ENCODE measurements at regions not wholly inside any gene's neighbourhood (a gene's known extent, or its start where the extent isn't known, plus 50 kb on each side); places are given as distances from the start of the nearest gene placed in this dataset.

DNA sequence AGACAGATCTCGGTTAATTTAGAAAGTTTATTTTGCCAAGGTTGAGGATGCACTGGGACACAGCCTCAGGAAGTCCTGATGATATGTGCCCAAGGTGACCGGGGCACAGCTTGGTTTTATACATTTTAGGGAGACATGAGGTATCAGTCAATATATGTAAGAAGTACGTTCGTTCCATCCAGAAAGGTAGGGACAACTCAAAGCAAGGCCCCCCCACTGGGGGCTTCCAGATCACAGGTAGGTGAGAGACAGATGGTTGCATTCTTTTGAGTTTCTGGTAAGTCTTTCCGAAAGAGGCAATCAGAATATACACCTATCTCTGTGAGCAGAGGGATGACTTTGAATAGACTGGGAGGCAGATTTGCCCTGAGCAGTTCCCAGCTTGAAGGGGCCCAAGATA is 60.4 kb upstream of the VTCN1 start:
- no peak for ATAC-seq
- TF ChIP-seq ISL1 (CRISPR knock-in tag; IDR thresholded peaks at IDR 0.05): no peak
- TF ChIP-seq, protein P1, sequence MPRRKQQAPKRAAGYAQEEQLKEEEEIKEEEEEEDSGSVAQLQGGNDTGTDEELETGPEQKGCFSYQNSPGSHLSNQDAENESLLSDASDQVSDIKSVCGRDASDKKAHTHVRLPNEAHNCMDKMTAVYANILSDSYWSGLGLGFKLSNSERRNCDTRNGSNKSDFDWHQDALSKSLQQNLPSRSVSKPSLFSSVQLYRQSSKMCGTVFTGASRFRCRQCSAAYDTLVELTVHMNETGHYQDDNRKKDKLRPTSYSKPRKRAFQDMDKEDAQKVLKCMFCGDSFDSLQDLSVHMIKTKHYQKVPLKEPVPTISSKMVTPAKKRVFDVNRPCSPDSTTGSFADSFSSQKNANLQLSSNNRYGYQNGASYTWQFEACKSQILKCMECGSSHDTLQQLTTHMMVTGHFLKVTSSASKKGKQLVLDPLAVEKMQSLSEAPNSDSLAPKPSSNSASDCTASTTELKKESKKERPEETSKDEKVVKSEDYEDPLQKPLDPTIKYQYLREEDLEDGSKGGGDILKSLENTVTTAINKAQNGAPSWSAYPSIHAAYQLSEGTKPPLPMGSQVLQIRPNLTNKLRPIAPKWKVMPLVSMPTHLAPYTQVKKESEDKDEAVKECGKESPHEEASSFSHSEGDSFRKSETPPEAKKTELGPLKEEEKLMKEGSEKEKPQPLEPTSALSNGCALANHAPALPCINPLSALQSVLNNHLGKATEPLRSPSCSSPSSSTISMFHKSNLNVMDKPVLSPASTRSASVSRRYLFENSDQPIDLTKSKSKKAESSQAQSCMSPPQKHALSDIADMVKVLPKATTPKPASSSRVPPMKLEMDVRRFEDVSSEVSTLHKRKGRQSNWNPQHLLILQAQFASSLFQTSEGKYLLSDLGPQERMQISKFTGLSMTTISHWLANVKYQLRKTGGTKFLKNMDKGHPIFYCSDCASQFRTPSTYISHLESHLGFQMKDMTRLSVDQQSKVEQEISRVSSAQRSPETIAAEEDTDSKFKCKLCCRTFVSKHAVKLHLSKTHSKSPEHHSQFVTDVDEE (CRISPR knock-in tag; IDR thresholded peaks at IDR 0.05): no peak

DNA sequence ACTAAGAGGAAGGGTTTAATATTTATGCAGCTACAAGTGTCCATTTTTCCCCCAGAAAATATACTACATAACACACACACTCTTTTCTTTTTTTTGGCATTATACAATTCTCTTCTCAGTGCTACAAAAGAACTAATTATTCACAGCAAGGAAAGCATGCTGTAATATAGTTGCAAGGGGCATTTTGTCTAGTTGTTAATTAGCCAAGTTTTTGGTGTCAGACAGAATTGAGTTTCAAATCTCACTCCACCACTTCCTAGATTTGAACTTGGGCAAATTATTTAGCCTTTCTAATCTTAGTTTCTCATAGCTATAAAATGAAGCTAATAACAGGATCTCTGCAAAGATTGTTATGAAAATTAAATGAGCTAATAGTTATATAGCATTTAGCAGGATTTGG is 60.0 kb upstream of the VTCN1 start:
- TF ChIP-seq ZNF565 (CRISPR knock-in tag; conservative IDR thresholded peaks at IDR 0.05; ENCODE audit: low read depth) (no peak), ARNTL (CRISPR knock-in tag; IDR thresholded peaks at IDR 0.05; ENCODE audit: borderline replicate concordance, low read depth) (no peak), TOX (CRISPR knock-in tag; IDR thresholded peaks at IDR 0.05; ENCODE audit: borderline replicate concordance) (no peak), SNAI2 (CRISPR knock-in tag; IDR thresholded peaks at IDR 0.05) (no peak), ESRRG (CRISPR knock-in tag; IDR thresholded peaks at IDR 0.05) (no peak)
- TF ChIP-seq, protein P2, sequence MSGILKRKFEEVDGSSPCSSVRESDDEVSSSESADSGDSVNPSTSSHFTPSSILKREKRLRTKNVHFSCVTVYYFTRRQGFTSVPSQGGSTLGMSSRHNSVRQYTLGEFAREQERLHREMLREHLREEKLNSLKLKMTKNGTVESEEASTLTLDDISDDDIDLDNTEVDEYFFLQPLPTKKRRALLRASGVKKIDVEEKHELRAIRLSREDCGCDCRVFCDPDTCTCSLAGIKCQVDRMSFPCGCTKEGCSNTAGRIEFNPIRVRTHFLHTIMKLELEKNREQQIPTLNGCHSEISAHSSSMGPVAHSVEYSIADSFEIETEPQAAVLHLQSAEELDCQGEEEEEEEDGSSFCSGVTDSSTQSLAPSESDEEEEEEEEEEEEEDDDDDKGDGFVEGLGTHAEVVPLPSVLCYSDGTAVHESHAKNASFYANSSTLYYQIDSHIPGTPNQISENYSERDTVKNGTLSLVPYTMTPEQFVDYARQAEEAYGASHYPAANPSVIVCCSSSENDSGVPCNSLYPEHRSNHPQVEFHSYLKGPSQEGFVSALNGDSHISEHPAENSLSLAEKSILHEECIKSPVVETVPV (CRISPR knock-in tag; IDR thresholded peaks at IDR 0.05): no peak
- no peak for ATAC-seq

DNA sequence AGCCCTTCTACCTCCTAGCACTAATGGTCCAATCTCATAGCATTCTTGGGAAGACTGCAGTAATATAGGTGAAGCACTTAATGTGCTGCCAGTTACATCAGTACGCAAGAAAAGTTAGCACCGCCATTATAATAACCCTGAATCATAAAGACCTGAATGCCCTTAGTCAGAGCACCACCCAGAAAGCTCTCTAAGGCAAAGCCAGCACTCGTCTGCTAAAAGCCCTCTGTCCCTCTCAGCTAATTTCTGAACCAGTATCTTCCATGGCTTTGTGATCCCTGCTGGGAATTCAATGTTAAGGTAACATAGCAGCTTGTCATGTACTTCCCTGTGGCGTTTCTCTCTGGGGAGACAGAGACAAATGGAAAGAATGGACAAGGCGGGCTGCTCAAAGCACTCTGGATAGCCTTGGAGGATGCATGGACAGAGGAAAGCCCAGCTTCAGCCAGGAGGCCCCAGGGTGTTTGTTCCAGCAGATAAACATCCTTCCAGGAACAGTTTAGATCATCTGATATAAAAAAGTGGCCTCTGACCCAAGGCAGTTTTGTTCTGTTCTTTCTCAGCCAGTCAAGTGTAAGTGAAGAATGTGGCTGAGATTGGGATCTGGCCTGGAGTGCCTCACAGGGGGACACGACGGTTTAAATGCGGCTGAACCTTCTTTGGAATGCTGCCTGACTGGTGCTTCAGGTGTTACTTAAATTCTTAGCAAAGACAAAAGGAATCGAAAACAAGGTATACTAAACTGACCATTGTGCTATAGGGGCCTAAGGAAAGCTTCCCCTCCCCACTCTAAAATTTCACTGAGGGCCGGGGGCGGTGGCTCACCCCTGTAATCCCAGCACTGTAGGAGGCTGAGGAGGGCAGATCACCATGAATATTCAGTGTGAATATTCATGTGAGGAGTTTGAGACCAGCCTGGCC is 58.1 kb upstream of the VTCN1 start:
- ATAC-seq: no peak
- no peak for TF ChIP-seq TOX (CRISPR knock-in tag; IDR thresholded peaks at IDR 0.05; ENCODE audit: borderline replicate concordance)
- no peak for TF ChIP-seq CSDC2 (CRISPR knock-in tag; IDR thresholded peaks at IDR 0.05)
- no peak for TF ChIP-seq ZNF8 (CRISPR knock-in tag; IDR thresholded peaks at IDR 0.05)
- TF ChIP-seq TCF4 (CRISPR knock-in tag; IDR thresholded peaks at IDR 0.05; ENCODE audit: borderline replicate concordance): no peak
- no peak for TF ChIP-seq RARB (CRISPR knock-in tag; IDR thresholded peaks at IDR 0.05)
- TF ChIP-seq, protein P3, sequence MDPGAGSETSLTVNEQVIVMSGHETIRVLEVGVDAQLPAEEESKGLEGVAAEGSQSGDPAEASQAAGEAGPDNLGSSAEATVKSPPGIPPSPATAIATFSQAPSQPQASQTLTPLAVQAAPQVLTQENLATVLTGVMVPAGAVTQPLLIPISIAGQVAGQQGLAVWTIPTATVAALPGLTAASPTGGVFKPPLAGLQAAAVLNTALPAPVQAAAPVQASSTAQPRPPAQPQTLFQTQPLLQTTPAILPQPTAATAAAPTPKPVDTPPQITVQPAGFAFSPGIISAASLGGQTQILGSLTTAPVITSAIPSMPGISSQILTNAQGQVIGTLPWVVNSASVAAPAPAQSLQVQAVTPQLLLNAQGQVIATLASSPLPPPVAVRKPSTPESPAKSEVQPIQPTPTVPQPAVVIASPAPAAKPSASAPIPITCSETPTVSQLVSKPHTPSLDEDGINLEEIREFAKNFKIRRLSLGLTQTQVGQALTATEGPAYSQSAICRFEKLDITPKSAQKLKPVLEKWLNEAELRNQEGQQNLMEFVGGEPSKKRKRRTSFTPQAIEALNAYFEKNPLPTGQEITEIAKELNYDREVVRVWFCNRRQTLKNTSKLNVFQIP (CRISPR knock-in tag; IDR thresholded peaks at IDR 0.05; ENCODE audit: borderline replicate concordance, low read depth): no peak
- TF ChIP-seq ARNTL (CRISPR knock-in tag; IDR thresholded peaks at IDR 0.05; ENCODE audit: borderline replicate concordance, low read depth): no peak
- no peak for TF ChIP-seq SNAI2 (CRISPR knock-in tag; IDR thresholded peaks at IDR 0.05)
- TF ChIP-seq OSR1 (CRISPR knock-in tag; IDR thresholded peaks at IDR 0.05): no peak
- TF ChIP-seq GLIS3 (CRISPR knock-in tag; IDR thresholded peaks at IDR 0.05): no peak
- TF ChIP-seq ZFP30 (CRISPR knock-in tag; IDR thresholded peaks at IDR 0.05): no peak
- no peak for TF ChIP-seq ESRRG (CRISPR knock-in tag; IDR thresholded peaks at IDR 0.05)
- no peak for TF ChIP-seq ZNF565 (CRISPR knock-in tag; conservative IDR thresholded peaks at IDR 0.05; ENCODE audit: low read depth)
- no peak for TF ChIP-seq BACH2 (CRISPR knock-in tag; IDR thresholded peaks at IDR 0.05; ENCODE audit: borderline replicate concordance)
- no peak for TF ChIP-seq ZC3H10 (CRISPR knock-in tag; IDR thresholded peaks at IDR 0.05)
- TF ChIP-seq, protein P4, sequence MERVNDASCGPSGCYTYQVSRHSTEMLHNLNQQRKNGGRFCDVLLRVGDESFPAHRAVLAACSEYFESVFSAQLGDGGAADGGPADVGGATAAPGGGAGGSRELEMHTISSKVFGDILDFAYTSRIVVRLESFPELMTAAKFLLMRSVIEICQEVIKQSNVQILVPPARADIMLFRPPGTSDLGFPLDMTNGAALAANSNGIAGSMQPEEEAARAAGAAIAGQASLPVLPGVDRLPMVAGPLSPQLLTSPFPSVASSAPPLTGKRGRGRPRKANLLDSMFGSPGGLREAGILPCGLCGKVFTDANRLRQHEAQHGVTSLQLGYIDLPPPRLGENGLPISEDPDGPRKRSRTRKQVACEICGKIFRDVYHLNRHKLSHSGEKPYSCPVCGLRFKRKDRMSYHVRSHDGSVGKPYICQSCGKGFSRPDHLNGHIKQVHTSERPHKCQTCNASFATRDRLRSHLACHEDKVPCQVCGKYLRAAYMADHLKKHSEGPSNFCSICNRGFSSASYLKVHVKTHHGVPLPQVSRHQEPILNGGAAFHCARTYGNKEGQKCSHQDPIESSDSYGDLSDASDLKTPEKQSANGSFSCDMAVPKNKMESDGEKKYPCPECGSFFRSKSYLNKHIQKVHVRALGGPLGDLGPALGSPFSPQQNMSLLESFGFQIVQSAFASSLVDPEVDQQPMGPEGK (CRISPR knock-in tag; IDR thresholded peaks at IDR 0.05; ENCODE audit: borderline replicate concordance): no peak

DNA sequence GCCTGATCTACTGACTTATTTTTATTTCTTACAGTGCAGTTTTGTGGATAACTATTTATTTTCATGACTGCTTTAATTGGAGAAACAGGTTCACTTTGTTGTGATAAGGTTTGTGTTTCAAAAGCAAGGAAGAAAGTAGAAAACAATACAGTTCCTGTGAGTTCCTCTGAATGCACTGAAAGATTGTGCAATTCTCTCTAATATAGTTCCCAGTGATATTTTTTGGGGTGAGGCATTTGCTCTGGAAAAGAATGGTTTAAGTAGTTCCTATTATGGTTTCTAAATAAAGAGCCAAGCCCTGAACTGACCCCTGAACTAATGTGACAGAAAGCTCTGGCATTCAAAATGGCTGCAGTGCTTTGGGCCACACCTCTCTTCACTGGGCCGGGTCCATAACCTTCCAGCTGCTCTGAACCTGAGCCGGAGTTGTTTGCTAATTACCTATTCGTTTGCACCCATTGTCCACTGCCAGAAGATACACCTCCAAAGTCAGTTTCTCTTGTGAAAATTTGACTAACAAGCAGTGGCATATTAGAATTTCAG is 56.6 kb upstream of the VTCN1 start:
- ATAC-seq: no peak
- TF ChIP-seq PPARA (CRISPR knock-in tag; IDR thresholded peaks at IDR 0.05; ENCODE audit: borderline replicate concordance) (no peak), ISL1 (CRISPR knock-in tag; IDR thresholded peaks at IDR 0.05) (no peak), ZNF565 (CRISPR knock-in tag; conservative IDR thresholded peaks at IDR 0.05; ENCODE audit: low read depth) (no peak), SNAI2 (CRISPR knock-in tag; IDR thresholded peaks at IDR 0.05) (no peak), BACH2 (CRISPR knock-in tag; IDR thresholded peaks at IDR 0.05; ENCODE audit: borderline replicate concordance) (no peak), ZFP30 (CRISPR knock-in tag; IDR thresholded peaks at IDR 0.05) (no peak), GLIS3 (CRISPR knock-in tag; IDR thresholded peaks at IDR 0.05) (no peak), RARB (CRISPR knock-in tag; IDR thresholded peaks at IDR 0.05) (no peak), ZNF70 (CRISPR knock-in tag; IDR thresholded peaks at IDR 0.05) (no peak), ZC3H10 (CRISPR knock-in tag; IDR thresholded peaks at IDR 0.05) (no peak)
- TF ChIP-seq, protein P1 (CRISPR knock-in tag; IDR thresholded peaks at IDR 0.05): no peak
- TF ChIP-seq, protein P4 (CRISPR knock-in tag; IDR thresholded peaks at IDR 0.05; ENCODE audit: borderline replicate concordance): no peak
